HG03025 (cell line): ENCODE measurements at regions not wholly inside any gene's neighbourhood (a gene's known extent, or its start where the extent isn't known, plus 50 kb on each side); places are given as distances from the start of the nearest gene placed in this dataset.

Experiments used
- ATAC-seq: cut with Tn5 transposase; IDR thresholded peaks from one replicate; pipeline ENCODE4 v1.9.1; 2021; ENCODE audit warnings: mild to moderate bottlenecking, moderate library complexity; ENCODE audit not compliant: unreplicated experiment, low FRiP score

DNA sequence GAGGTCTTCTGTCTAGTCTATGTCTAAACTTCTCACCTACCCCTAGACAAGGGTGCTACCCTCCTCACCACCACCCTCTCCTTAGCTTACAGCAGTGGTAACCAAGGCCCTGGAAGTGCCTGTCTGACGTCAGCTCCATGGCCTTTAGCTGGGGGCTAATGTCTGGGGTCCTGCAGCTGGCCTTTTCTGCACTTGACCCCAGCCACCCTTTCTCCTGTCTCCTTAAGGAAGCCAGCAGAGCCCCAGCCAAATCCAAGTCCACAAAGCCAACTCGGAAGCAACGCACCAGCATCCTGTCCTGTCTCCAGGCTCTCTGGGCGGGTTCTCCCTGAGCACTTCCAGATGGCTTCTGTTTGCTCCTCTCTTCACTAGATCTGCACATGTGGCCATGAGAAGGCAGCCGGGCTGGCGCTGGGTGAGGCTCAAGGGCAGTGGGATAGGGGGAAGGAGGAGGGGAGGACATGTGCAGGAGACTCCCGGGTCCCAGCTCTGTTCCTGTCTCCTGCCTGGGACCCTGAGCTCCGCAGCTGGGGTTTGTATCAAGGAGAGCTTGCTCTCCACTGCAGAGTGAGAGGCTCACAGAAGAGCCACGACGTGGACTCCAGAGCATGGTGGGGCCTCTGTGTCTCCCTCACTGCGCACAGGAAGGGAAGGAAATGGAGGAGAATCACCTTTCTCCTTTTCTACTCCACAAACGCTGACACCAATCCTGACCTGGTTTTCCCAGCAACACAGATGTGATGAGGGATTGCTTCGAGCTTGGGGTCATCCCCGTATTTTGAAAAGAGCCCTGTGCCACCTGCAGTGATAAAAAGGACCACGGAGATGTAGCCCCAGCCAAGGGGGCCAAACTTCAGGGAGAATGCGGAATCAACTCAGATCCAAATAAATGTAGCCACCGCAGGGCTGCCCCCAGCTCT is 204.2 kb downstream of the USP12 start:
- no peak for ATAC-seq

DNA sequence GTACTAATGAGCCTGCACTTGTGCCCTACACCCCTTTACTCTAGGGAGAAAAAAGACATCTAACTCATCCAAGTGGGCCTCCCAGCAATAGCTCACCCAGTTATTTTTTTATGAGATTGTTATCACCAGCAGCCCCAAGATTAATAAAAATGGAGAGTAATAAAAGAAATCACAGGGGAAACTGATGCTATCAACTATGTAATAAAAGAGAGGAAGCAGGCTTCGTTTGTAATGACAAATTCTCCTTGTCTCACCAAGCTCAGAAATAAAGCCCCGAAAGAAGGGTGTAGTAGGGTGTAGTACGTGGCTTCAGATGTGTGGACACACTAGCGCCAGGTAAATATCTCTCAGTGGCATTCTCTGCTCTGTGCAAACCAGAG is 204.9 kb downstream of the USP12 start:
- no peak for ATAC-seq

DNA sequence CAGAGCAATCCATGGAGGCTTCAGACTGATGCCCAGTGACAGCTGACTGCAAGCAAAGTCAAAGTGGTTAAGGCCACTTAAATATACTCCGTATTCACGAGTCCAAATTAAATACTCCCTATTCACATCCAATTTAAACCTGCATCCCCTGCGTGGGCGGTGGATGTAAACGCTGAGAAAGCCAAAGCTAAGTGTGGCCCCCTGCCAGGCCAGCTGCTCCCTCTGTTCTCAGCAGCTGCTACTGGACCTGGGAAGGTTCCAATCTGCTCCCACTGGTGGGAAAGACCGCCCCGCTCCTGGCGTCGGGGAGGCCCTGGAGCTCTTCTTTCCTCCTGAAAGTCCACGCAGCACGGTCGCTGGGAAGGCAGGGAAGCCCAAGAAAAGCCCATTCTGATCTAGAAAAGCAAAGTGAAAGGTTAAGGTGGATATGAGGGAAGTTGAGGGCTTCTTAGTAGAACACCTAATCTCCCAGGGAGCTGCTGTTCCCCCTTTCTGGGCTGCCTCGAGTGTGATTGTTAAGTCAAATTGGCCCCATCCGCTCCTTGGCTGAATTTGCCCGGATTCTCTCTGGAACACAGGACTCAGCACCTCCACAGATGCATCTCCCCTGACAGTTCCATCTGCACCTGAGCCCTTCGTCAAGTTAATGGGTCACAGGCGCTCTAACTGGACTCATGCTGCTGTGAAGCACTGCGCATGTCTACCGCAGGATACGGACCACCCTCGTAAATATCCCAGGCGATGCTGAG is 205.5 kb downstream of the USP12 start:
- ATAC-seq, result no peak

DNA sequence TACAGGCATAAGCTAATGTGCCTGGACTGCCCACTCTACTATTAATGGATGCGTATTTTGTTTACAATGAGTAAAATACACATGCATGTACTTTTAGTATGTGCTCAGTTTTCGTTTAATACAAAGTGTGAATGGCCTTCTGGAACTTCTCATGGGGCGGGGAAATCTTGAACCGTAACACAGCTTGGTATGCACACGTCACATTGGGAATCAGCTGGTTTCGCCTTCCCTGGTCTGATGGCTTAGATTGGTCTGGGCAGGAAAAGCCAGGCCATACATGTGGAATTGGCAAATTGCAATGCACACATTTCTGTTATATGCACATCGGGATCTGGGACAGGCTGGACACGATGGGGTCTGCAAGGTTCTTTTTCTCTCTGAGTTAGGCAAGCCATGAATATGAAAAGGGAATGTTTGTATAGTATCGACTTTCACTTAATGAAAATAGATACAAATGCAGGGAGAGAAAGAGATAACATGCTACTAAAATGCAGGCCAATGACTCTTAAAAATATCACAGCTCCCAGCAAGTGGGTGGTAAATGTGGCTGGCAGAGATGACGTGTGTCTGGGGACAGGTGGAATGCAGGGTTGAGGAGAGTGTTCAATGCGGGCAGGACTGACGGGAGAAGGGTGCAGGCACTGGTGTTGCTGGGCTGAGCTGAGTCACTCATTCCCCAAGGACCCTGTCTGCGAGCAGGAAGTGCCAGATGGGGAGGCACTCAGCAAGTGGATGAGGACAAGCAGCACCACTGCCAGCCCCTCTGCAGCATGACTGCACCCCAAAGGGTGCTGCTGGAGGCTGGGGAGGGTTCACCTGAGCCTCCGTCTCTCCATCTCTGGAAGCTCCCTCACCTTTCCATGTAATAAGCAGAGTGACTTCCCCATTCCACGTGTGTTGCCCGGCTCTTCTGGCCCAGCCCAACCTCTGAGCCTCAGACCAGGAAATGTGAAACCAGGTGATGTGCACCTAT is 204.0 kb upstream of the GPR12 start:
- ATAC-seq, result no peak

DNA sequence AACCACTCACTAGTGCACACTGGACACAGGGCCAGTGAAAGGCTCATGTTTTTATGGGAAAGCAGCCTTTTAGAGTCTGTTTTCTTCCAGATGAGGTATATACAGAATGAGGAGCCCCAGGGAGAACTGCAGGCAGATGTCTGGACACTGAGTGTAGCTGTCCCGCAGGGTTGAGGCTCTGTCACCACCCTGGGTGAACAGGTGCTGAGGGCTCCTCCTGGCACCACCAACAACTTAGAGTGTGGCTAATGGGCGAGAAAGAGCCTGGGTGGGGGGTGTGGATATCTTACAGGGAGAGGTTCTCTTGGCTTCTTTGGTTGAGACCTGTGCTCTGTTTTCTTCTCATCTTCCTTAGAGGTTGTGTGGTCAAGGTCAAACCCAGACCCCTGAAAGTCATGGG is 202.1 kb upstream of the GPR12 start:
- no peak for ATAC-seq

DNA sequence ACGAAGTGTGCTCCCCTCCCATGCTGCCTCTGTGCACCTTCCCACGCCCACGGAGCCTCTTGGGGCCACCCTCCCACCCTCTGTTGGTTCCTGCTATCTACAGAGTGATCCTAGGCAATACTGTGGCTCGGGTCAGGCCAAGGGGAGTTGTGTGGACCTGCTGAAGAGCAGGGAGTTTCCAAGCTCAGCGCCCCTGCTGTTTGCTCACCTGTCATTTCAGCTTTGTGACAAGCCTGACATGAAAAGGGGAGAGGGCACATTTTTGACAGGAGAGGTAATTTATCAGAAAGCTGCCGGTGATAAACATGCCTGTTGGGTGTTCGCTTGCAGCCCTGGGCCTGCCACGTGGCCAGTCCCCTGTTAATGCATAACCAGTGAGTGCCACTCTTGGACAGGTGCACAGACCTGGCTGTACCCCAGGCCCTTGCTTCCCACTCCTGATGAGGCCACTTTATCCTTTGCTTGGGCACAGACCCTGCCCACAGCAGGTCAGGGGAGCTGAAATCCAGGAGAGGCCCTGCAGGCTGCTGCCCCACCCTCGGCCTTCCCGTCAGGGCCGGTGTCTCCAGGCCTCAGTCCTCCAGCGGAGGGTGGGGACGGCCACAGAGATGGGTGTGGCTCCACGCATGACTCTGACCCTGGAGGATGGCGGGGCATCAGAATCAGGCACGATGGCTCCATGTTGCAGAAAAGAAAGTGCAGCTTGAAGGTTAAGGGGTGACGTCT is 201.5 kb upstream of the GPR12 start:
- ATAC-seq, result no peak

DNA sequence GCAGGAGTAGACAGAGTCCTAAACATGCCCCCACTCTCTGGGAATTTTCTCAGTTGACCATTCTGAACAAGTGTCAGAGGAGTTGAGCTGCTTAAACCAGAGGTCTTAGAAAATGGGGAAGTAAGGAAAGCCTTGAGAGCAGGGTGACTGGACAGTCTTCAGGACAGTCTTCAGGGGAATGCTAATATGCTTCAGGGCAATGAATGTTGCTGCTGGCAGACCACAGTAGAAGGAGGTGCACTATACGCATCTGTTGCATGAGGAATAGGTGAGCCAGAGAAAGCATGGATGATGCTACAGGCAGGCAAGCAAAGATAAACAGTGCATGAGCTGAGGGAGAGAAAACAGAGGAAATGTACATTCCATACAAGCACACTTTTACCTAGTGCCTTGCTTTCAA is 196.6 kb upstream of the GPR12 start:
- ATAC-seq, result no peak

DNA sequence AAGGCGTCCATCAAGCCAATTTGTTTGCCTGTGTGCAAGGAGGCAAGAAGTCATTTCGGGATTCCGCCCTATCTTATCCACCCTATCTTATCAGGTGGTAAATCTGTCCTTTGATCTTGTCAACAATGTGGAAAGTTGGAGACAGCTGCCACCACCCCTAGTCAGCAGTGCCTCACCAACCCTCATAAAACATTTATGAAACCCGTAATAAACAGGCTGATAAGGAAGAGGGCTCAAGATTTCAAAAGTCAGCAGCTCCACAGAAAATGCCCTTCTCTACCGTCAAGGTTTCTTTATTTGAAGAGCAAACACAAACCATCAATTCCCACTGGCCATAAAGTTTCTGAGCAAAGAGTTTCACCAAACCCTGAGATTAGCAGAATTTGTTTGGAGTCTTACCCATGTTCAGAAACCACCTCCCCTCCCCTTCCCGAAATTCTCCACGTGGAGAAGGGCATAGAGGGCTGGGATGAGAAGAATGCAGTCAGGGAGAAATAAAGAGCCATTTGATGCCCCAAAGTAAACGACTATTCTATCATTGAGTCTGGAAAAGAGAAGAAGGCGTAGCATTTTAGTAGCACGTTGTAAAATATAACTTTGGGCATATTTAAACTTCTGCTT is 196.0 kb upstream of the GPR12 start:
- no peak for ATAC-seq

DNA sequence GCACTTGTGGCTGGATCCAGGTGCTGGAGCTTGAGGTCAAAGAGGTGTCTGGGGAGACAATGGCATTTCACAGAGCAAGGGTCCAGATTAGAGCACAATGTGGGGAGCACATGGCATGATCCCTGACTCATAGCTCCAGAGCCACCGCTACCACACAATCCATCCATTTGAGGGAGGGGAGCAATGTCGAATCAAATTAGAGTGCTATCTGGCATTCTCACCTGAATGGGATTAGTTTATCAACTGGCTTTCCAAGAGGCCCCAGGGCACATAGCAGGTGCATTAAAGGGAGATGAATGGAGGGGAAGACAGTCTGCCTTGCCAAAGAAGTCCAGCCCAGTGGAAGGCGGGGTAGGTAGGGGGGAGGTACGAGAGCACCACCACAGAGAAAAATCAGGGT is 194.4 kb upstream of the GPR12 start:
- no peak for ATAC-seq

DNA sequence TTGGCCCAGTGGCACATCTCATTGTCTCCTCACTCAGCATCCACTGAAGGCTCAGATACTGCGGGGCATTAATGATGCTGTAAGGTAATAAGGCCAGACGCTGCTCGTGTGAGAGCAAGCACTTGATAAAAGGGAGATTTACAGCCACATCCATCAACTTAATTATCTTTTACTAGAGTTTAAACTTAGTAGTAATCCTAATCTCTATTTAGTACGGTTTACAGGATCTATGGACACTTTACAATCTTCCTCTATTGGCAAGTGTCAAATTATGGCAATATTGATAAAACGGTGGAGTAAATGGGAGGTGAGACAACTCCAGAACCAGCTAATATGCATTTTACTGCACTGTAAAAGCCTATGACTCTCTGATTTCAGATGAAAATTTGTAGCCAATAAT is 192.7 kb upstream of the GPR12 start:
- no peak for ATAC-seq

DNA sequence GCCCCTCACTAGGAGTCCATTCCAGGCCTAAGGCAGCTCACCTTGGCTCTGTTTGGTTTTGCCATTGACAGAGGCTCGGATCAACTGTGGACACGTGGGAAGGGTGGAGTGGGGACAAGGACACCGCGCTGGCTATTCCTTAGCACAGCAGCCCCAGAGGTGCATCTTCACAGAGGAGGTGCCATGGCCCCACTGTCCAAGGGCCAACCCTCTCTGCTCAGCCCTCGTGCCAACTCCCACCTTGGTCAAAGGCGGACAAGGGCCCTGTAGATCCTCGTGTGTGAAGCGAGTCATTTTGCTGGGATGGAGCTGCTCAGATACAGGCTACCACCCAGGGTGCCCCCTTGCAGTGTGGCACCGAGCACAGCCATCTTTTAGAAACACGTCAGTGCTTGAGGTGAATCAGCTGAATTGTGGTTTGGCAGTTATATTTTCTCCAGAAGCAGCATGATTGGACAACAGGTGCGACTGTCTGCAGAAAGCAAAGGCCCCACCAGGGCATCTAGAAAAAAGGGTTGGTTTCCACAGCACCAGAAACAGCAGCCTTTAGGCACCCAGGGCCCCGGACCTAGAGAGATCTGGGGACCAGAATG is 192.1 kb upstream of the GPR12 start:
- ATAC-seq, result no peak

DNA sequence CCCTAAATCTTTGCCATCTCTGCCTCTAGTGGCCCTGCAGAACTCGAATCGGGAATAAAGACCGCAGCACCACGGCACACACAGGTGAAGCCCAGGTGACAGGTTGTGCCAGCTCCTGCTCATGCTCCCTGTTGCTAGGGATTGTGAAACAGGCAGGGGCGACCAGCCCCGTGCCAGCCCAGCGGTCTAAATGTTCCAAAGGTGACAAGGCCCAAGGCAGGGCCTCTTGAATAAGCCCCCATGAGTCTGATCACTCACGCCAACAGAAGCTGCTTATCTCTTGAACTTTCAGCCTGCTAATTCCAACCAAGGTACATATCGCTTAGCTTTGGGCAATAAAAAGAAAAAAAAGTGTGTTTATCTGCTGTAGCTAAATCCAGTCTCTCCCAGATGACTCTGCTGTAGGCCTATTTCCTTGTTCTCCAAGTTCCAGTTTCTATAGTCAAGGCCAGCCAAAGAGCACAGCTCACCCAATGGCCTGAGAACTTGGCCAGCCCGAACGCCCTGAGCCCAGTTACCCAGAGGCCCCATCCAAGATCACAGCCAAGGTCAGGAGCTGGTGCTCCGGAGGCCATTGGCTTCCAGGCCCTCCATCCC is 191.1 kb upstream of the GPR12 start:
- ATAC-seq, result no peak

DNA sequence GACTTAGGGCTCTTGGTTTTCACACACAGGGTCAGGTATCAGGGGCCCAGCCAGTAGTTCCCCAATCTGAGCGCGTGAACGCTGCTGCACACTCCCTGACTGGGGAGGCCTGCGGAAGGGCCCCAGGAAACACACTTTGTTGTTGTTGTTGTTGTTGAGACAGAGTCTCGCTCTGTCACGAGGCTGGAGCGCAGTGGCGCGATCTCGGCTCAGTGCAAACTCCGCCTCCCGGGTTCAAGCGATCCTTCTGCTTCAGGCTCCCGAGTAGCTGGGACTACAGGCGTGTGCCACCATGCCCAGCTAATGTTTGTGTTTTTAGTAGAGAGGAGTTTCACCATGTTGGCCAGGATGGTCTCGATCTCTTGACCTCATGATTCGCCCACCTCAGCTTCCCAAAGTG is 190.4 kb upstream of the GPR12 start:
- no peak for ATAC-seq

DNA sequence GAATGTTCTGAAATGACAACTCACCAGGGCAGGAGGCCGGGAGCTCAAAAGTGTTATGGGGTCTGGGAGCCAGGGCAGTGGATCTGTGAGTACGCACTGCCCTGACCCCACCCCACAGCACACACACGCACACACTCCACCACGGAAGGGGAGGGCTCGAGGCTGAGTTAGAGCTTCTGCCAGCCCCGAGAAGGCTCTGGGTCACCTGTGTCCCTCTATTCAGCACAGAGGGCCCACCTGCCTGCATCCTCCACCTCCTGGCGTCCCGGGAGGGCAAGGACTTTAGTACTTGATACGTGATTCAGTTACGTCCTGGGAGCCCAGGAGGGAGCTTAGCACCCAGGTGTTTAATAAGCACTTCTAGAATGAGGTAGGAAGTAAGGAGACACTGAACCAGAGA is 190.0 kb upstream of the GPR12 start:
- no peak for ATAC-seq

DNA sequence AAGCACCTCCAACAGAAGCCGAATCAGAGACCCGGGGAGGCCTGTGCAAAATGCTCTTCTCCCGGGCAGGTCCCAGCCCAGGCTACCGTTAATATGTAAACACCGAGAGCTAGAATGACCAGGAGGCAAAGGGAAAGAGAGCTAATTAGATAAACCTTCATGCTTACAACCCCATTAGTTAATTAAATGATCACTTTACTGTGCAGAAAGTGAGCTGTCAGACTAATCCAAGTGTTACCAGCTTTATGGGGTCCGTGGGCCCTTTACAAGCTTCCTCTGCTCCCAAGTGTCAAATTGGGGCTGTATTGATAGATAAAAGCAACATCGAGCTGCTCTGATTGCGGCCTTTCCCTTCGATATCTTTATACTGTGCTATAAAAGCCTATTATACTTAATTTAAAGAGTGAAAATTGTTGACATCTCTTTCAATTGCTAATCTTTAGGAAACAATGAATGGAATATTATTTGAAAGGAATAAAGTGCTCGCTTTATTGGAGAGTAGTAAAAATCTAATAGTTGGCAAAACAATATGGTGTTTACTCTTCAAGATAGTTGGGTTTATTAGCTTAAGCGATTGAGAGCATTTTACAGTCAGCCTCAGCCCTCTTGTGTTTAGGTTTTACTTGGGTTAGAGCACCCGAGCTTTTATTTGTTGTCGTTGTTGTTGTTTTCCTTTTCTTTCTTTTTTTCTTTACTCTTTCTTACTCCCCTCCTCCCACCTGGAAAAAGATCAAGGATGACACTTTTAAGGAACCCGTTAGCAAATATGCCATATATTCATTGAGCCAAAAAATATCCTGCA is 189.3 kb upstream of the GPR12 start:
- ATAC-seq, result no peak

DNA sequence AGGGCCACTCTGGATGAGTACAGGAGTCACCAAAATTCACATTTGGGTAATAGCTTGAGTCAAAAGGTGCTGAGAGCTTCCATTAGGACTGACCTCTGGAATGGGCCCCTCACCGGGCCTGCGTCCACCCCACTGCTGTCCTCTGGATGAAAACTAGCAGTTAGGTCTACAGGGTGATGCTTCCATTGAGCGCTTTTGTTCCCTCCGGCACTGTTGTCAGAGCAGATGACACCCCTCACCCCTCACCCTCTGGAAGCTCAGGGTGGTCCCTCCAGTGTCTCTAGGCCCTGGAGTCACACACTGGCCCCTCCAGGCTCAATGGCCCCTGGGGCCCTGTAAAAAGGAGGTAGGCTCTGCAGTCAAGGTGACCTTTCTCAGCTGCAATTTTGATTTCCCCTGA is 187.8 kb upstream of the GPR12 start:
- ATAC-seq, result no peak

DNA sequence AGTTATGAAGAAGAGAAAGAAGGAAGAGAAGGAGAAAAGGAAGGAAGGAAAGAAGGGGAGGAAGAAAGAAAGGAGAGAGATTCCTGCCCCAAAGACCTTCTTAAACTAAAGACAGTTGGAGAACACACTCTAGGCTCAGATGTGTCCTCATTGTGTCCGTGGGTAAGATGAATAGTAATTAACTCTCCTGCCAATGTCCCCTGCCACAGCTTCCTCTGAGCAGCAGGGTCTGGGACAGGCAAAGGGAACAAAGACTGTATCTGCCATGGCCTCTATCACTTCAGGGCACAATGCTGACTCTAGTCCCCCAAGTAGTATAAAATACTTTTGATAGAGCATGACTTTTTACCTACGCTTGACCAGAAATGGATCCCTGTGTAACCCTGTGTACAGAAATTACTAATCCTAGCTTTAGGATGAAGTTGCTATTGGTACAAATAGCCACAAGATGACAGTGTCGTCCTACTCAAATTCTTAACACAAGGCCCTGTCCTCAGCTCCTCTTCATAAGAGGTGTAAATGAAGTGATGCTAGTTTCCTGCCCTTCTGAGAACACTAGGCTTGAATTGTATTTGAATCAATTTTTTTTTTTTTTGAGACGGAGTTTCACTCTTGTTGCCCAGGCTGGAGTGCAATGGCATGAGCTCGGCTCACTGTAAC is 186.2 kb upstream of the GPR12 start:
- no peak for ATAC-seq

DNA sequence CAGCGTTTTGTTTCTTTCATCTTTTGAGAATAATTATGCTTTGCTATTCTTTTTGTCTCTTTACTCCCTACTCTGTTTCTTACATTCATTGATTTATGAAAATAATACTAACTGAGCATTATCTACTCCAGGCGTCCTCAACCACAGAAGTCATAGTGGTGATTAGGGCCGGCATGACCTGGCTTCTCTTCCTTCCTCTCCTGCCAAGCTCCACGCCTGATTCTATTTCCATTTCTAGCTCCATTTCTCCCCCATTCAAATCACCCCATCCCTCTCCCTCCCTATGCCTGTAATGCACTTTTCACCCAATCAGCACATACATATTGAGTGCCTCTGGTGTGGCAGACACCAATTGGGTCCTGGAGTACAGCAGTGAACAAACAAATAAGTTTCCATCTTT is 183.2 kb upstream of the GPR12 start:
- no peak for ATAC-seq
